K562 (cell line): ENCODE measurements at regions not wholly inside any gene's neighbourhood (a gene's known extent, or its start where the extent isn't known, plus 50 kb on each side); places are given as distances from the start of the nearest gene placed in this dataset.

ENCODE experiments used
- ATAC-seq: fragments of 200-7000 bp; cut with Tn5 transposase; 3 replicates; pipeline ENCODE4 v1.9.1; 2020; ENCODE audit warnings: moderate library complexity
- BruUV-seq: library from RNA; stranded (reverse); fragments of 400-500 nt; replicated peaks from 2 replicates; lab custom pipeline; 2021; lab: Mats Ljungman, UMichigan
- CTCF ChIA-PET: fragments of 300-600 bp; formaldehyde crosslinking; extraction: SDS; loops from one replicate; lab custom pipeline; 2021; ENCODE audit warnings: low intra/inter-chr PET ratio; lab: Yijun Ruan, JAX
- POLR2A ChIA-PET: fragments of 300-600, 350-650 bp; sonication (Branson Sonifier 250); formaldehyde crosslinking; extraction: SDS; loops from one replicate; lab custom pipeline; 2021; ENCODE audit warnings: antibody characterized with exemption, inconsistent platforms; lab: Yijun Ruan, JAX
- DNase-seq, 4 experiments: peaks; one replicate each; pipeline versions ENCODE4 v3.0.0 to v3.0.0-alpha.2; 2011 to 2018; ENCODE audit warnings: low spot score in 3 of 4, mixed read lengths in 3 of 4; ENCODE audit errors: extremely low read depth in 1 of 4
- FAIRE-seq: peaks from 2 replicates; lab custom pipeline; 2011; peaks lifted over from hg19 to GRCh38; lab: Jason Lieb, UNC
- H2AFZ ChIP-seq: 2 replicates; pipeline ENCODE4 v1.6.0; 2011; ENCODE audit warnings: low read depth, low read length, control low read depth, inconsistent platforms
- H3K27ac ChIP-seq: fragments of 200-600 bp; 3 replicates; pipeline ENCODE4 v1.8.0; 2011; ENCODE audit warnings: low read depth, mild to moderate bottlenecking, control low read depth, inconsistent platforms, low read length, moderate library complexity, mixed read lengths; ENCODE audit errors: extremely low read depth
- H3K27me3 ChIP-seq, 2 experiments: fragments of 300-600 bp in 1 of 2; 2 replicates in 1 of 2; 3 replicates in 1 of 2; pipeline versions ENCODE4 v1.6.0 to v1.8.0; 2011; ENCODE audit warnings: inconsistent platforms in 2 of 2, low read length in 2 of 2, mild to moderate bottlenecking in 1 of 2, mixed read lengths in 1 of 2, moderate library complexity in 1 of 2; ENCODE audit not compliant: control insufficient read depth in 2 of 2, insufficient read depth in 2 of 2
- H3K36me3 ChIP-seq: fragments of 300-600 bp; 3 replicates; pipeline ENCODE4 v1.8.0; 2011; ENCODE audit warnings: mild to moderate bottlenecking, low read length, inconsistent platforms; ENCODE audit not compliant: control insufficient read depth, insufficient read depth
- H3K4me1 ChIP-seq, 2 experiments: fragments of 200-600 bp in 1 of 2; replicated peaks in 1 of 2; 2 replicates in 1 of 2; 3 replicates in 1 of 2; pipeline versions ENCODE4 v1.5.1 to v1.8.0; 2011; ENCODE audit warnings: inconsistent platforms in 2 of 2, low read length in 2 of 2, mild to moderate bottlenecking in 1 of 2, mixed read lengths in 1 of 2, moderate library complexity in 1 of 2; ENCODE audit not compliant: control insufficient read depth in 2 of 2, insufficient read depth in 2 of 2
- H3K4me2 ChIP-seq: 2 replicates; pipeline ENCODE4 v1.6.1; 2011; ENCODE audit warnings: low read length, control low read depth, inconsistent platforms, mixed read lengths; ENCODE audit not compliant: insufficient read depth
- H3K4me3 ChIP-seq: fragments of 200-600 bp; sonication (generic), shearing (Covaris generic); 2 replicates; pipeline ENCODE4 v1.5.1; 2016; ENCODE audit warnings: control low read depth, inconsistent platforms
- H3K79me2 ChIP-seq: fragments of 200-600 bp; 3 replicates; pipeline ENCODE4 v1.8.0; 2011; ENCODE audit warnings: low read length, inconsistent platforms; ENCODE audit not compliant: control insufficient read depth, insufficient read depth
- H3K9ac ChIP-seq, 2 experiments: 2 replicates each; pipeline versions ENCODE4 v1.6.0 to v1.6.1; 2011; ENCODE audit warnings: low read depth in 2 of 2, low read length in 2 of 2, control low read depth in 1 of 2, inconsistent platforms in 1 of 2, mild to moderate bottlenecking in 1 of 2, mixed read lengths in 1 of 2; ENCODE audit not compliant: insufficient read depth in 1 of 2
- H3K9me1 ChIP-seq: one replicate; pipeline ENCODE4 v1.6.0; 2011; ENCODE audit warnings: inconsistent platforms, mild to moderate bottlenecking, low read length, moderate library complexity; ENCODE audit not compliant: control insufficient read depth, insufficient read depth
- H3K9me3 ChIP-seq: replicated peaks from 2 replicates; pipeline ENCODE4 v1.5.1; 2011; ENCODE audit warnings: low read depth, low read length, inconsistent platforms; ENCODE audit not compliant: control insufficient read depth, insufficient read depth
- H4K20me1 ChIP-seq: replicated peaks from 2 replicates; pipeline ENCODE4 v1.6.1; 2011; ENCODE audit warnings: low read length, inconsistent platforms, mixed read lengths; ENCODE audit not compliant: control insufficient read depth, insufficient read depth
- ARID2 ChIP-seq: fragments of 450-650 bp; IDR thresholded peaks from 2 replicates; pipeline ENCODE4 v1.6.1; 2017; ENCODE audit warnings: antibody characterized with exemption, mild to moderate bottlenecking
- ATF2 ChIP-seq: sonication (generic); formaldehyde crosslinking; IDR thresholded peaks from 2 replicates; pipeline ENCODE4 v1.8.1; 2022; ENCODE audit warnings: missing genetic modification reagents
- CBFA2T2 ChIP-seq: fragments of 450-650 bp; conservative IDR thresholded peaks from 2 replicates; pipeline ENCODE4 v1.6.1; 2017; ENCODE audit warnings: mild to moderate bottlenecking
- E4F1 ChIP-seq: fragments of 250-450 bp; sonication (Bioruptor Pico); IDR thresholded peaks from 2 replicates; pipeline ENCODE4 v1.5.0; 2021; ENCODE audit warnings: mild to moderate bottlenecking, borderline replicate concordance
- HNRNPK ChIP-seq: fragments of 200-400 bp; formaldehyde crosslinking; IDR thresholded peaks from one replicate; pipeline ENCODE4 v1.6.1; 2018; ENCODE audit warnings: mild to moderate bottlenecking, low read depth, low read length; ENCODE audit not compliant: poor library complexity, severe bottlenecking
- HNRNPLL ChIP-seq: fragments of 200-400 bp; formaldehyde crosslinking; IDR thresholded peaks from 2 replicates; pipeline ENCODE4 v1.6.1; 2017; ENCODE audit warnings: low read length, low read depth, mild to moderate bottlenecking; ENCODE audit not compliant: poor library complexity, severe bottlenecking
- KDM1A ChIP-seq, 2 experiments: fragments of 450-650 bp; IDR thresholded peaks; 2 replicates each; pipeline ENCODE4 v1.6.1; 2016; ENCODE audit warnings: mild to moderate bottlenecking in 2 of 2
- MCM7 ChIP-seq, 2 experiments: fragments of 450-650 bp; IDR thresholded peaks; 2 replicates each; pipeline ENCODE4 v1.6.1; 2016 to 2018
- PTRF ChIP-seq: fragments of 450-650 bp; IDR thresholded peaks from 2 replicates; pipeline ENCODE4 v1.6.1; 2016; ENCODE audit warnings: mild to moderate bottlenecking, missing genetic modification characterization, missing compliant biosample characterization
- RNF219 ChIP-seq: fragments of 250-450 bp; sonication (Bioruptor Pico); IDR thresholded peaks from 2 replicates; pipeline ENCODE4 v1.5.0; 2022; ENCODE audit warnings: mild to moderate bottlenecking
- SLC30A9 ChIP-seq: fragments of 250-450 bp; sonication (Bioruptor Pico); IDR thresholded peaks from 2 replicates; pipeline ENCODE4 v1.8.0; 2022; ENCODE audit warnings: mild to moderate bottlenecking, moderate library complexity
- STAT6 ChIP-seq: sonication (generic); formaldehyde crosslinking; IDR thresholded peaks from 2 replicates; pipeline ENCODE4 v1.8.1; 2023; ENCODE audit warnings: mild to moderate bottlenecking, missing genetic modification reagents
- THRAP3 ChIP-seq: fragments of 450-650 bp; IDR thresholded peaks from 2 replicates; pipeline ENCODE4 v1.6.1; 2016; ENCODE audit warnings: mild to moderate bottlenecking, inconsistent platforms, borderline replicate concordance
- XRCC4 ChIP-seq: IDR thresholded peaks from one replicate; pipeline ENCODE4 v1.6.1; 2011; ENCODE audit not compliant: insufficient read depth, insufficient read length; ENCODE audit errors: extremely low read depth
- ZNF174 ChIP-seq: fragments of 250-450 bp; sonication (Bioruptor Pico); IDR thresholded peaks from 2 replicates; pipeline ENCODE4 v1.4.0; 2020; ENCODE audit warnings: mild to moderate bottlenecking
- ZNF830 ChIP-seq: fragments of 250-450 bp; sonication (Bioruptor Pico); IDR thresholded peaks from 2 replicates; pipeline ENCODE4 v1.5.0; 2021; ENCODE audit warnings: mild to moderate bottlenecking
- ZSCAN29 ChIP-seq: fragments of 450-650 bp; IDR thresholded peaks from 2 replicates; pipeline ENCODE4 v1.6.1; 2017
- WGBS: fragments of 100-300 bp; shearing (Covaris generic); methylation state at CpG from one replicate; pipeline ENCODE4 v1.1.6; 2016; ENCODE audit warnings: low coverage, mixed read lengths; ENCODE audit not compliant: insufficient coverage; ENCODE audit errors: missing lambda C conversion rate; 5-methylcytosine and 5-hydroxymethylcytosine counted together
- in situ Hi-C: fragments of 300-500 bp; cut with MboI; formaldehyde crosslinking; loops from 4 replicates; pipeline ENCODE4 v1.15.0; 2018; ENCODE audit warnings: inconsistent platforms, mixed read lengths
- intact Hi-C: fragments of 100-400 bp; cut with micrococcal nuclease; formaldehyde crosslinking; loops from 2 replicates; pipeline ENCODE4 v1.14.2; 2022

- POLR2A ChIA-PET = no interaction called here
- Histone ChIP-seq H3K27me3 (peaks cover 0 to 8% of the 10 kb centered on the region in 2 experiments; a peak in 1 of 5 replicates), H3K79me2 (no peaks in the 10 kb centered on the region), H3K4me2 (no peak overlapping the region), H3K4me1 (no peaks in the 10 kb centered on the region), H3K27ac (no peak overlapping the region), H4K20me1 (no peaks in the 10 kb centered on the region), H3K4me3 (no peak overlapping the region), H3K36me3 (no peaks in the 10 kb centered on the region), H3K9me1 (no peaks in the 10 kb centered on the region), H2AFZ (no peak overlapping the region), H3K9me3 (no peaks in the 10 kb centered on the region), H3K9ac (no peak overlapping the region)
- FAIRE-seq (no peak), ATAC-seq (no peak), DNase-seq (no peak)
- CTCF ChIA-PET = no interaction called here
- WGBS = 16% methylated on average over 3 of the region's 4 CpGs
- no TSS peak for BruUV-seq
- intact Hi-C loops = no loop called here
- in situ Hi-C loops = no loop called here
- TF ChIP-seq ZNF174 (CRISPR knock-in tag) = no peak
- TF ChIP-seq ATF2 (CRISPR knock-in tag) = no peak
- TF ChIP-seq ZSCAN29 = no peak
- TF ChIP-seq SLC30A9 (CRISPR knock-in tag) = no peak
- no peak for TF ChIP-seq RNF219 (CRISPR knock-in tag)
- no peak for TF ChIP-seq MCM7 (IDR thresholded peaks at IDR 0.05)
- TF ChIP-seq ZNF830 (CRISPR knock-in tag) = no peak
- no peak for TF ChIP-seq E4F1
- TF ChIP-seq KDM1A (IDR thresholded peaks at IDR 0.05) = no peak
- no peak for TF ChIP-seq XRCC4
- no peak for TF ChIP-seq PTRF (tag)
- TF ChIP-seq ARID2 = no peak
- no peak for TF ChIP-seq THRAP3
- no peak for TF ChIP-seq STAT6 (CRISPR knock-in tag)
- TF ChIP-seq HNRNPK = no peak
- TF ChIP-seq CBFA2T2 = no peak
- no peak for TF ChIP-seq HNRNPLL
Observed at GRCh38 chr2:204282525-204282924, 262.8 kb upstream of the PARD3B start.
